ENCODE measurements at regions not wholly inside any gene's neighbourhood (a gene's known extent, or its start where the extent isn't known, plus 50 kb on each side); places are given as distances from the start of the nearest gene placed in this dataset.

GRCh38 chrX:20373063-20373462, 106.4 kb upstream of the RPS6KA3 start:
- TF ChIP-seq CTCF (IDR thresholded peaks at IDR 0.05) = no peak
- TF ChIP-seq GATA2 (CRISPR knock-in tag; IDR thresholded peaks at IDR 0.05) = no peak
- no peak for TF ChIP-seq USF2 (IDR thresholded peaks at IDR 0.05; ENCODE audit: borderline replicate concordance, low read depth, low read length)
- no peak for TF ChIP-seq POLR2AphosphoS5 (IDR thresholded peaks at IDR 0.05; ENCODE audit: low read depth, low read length)
- TF ChIP-seq REST (IDR thresholded peaks at IDR 0.05; ENCODE audit: low read depth, low read length) = no peak
- no peak for TF ChIP-seq FOXJ3 (CRISPR knock-in tag; IDR thresholded peaks at IDR 0.05)
- no peak for TF ChIP-seq FOSL2 (IDR thresholded peaks at IDR 0.05; ENCODE audit: borderline replicate concordance, low read depth)
- TF ChIP-seq ELF1 (IDR thresholded peaks at IDR 0.05) = no peak
- TF ChIP-seq YY1 (IDR thresholded peaks at IDR 0.05; ENCODE audit: low read depth) = no peak
- TF ChIP-seq NFIC (IDR thresholded peaks at IDR 0.05; ENCODE audit: borderline replicate concordance) = no peak
